Iris pigment epithelial cell (primary cell): ENCODE measurements at regions not wholly inside any gene's neighbourhood (a gene's known extent, or its start where the extent isn't known, plus 50 kb on each side); places are given as distances from the start of the nearest gene placed in this dataset.
"Not testable (repeated sequence)": the region's sequence is repeated elsewhere in the genome, so short reads cannot be mapped to it uniquely, and the experiment has no call there.

Experiments used
- DNase-seq: peaks from one replicate; pipeline ENCODE4 v3.0.0-alpha.2; 2011; ENCODE audit warnings: low read depth

DNA sequence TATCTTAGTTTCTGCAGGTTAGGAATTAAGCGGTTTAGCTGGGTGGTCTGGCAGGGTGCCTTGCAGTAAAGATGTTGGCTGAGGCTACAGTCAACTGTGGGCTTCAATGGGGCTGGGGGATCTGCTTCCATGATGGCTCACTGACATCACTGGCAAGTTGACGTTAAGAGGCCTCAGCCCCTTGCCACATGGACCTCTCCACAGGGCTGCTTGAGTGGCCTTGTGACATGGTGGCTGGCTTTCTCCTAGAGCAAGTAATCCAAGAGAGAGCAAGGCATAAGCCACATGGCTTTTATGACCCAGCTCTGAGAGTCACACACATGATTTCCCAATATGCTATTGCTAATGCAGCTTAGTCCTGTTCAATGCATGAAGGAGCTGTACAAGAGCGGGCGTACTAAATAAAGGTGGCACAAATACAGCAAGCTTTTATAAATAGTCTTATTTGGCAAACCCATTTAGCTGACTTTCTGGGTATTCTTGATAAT lies 109.1 kb downstream of the SEPTIN7 start:
- DNase-seq = no peak

GRCh38 chr7:35910621-35911020 lies 109.8 kb downstream of the SEPTIN7 start:
- not testable (repeated sequence) for DNase-seq

- not testable (repeated sequence) for DNase-seq
Measured at GRCh38 chr7:35913350-35913749, 112.5 kb downstream of the SEPTIN7 start.

DNA sequence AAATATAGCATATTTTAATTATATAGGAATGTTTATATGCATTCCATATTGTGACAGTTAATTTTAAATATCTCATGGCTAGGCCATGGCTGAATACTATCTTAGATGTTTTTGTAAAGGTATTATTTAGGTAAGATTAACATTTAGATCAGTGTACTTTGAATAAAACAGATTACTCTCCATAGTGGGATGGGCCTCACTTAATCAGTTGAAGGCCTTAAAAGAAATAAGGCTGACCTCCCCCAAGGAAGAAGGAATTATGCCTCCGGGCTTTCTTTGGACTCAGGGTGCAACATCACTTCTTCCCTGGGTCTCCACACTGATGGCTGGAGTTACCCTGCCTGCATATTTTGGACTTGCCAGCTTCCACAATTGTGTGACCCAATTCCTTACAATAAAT lies 113.4 kb downstream of the SEPTIN7 start:
- DNase-seq = not testable (repeated sequence)

- not testable (repeated sequence) for DNase-seq
Measured at GRCh38 chr7:35915247-35915955, 114.5 kb downstream of the SEPTIN7 start.

DNA sequence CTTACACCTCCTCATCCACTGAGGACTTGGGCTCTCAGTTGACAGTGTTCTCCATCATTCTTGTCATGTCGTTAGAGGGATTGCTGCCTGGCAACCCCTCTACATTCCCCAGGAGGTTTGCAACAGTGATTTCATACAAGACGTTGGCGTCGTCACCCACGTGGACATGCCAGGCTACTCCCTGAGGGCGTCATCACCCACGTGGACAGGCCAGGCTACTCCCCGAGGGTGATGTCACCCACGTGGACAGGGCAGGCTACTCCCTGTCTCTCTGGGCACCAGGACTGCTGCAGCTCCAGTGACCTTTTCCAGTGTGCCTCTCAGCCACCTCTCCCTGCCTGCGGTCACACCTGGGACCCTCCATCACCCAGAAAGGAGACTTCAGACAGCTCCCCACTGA lies 117.4 kb downstream of the SEPTIN7 start:
- DNase-seq = not testable (repeated sequence)

DNA sequence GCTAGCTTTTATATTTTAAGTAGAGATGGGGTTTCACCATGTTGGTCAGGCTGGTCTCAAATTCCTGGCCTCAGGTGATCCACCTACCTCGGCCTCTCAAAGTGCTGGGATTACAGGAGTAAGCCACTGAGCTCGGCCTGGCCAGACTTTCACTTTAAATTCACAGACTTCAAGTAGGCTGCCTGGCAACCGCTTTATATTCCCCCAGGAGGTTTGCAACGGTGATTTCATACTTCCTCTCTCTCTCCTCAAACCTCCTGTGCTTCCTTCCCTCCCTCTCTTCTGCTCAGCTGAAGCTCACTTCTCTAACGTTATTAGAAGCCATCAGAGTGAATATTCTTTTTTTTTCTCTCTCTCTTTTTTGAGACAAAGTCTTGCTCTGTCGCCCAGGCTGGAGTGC lies 118.8 kb downstream of the SEPTIN7 start:
- not testable (repeated sequence) for DNase-seq

GRCh38 chr7:35921338-35921737 lies 120.5 kb downstream of the SEPTIN7 start:
- not testable (repeated sequence) for DNase-seq

DNA sequence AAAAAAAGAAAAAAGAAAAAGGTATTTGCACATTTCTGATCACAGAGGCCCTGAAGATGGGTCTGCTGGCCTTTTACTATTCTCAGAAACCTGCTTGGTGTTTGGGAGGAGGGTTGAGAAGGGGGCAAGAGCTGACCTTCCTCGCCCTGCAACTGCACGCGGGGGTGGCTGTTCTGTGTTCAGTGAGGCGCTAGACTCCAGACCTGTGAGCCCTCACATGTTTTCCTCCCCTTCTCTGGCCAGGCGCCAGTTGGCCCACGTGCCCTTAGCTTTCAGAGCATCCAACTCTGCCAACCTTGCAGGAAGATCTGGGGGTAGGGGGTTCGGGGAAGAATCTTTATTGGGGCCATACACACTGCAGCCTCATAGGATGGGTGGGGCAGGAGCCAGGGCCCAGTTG lies 123.8 kb downstream of the SEPTIN7 start:
- not testable (repeated sequence) for DNase-seq

DNA sequence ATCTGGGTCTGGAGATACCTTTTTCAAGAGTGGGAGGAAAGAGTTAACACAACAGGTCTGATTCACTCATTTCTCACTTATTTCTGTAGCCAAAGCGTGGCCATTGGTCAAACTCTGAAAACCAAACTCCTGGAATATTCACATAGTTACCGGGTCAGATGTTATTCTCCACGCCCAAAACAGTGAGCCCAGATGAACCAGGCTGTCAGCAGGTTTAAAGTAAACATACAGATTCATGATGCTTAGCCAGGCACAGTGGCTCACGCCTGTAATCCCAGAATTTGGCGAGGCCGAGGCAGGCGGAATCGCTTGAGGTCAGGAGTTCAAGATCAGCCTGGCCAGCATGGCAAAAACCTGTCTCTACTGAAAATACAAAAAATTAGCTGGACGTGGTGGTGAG lies 126.1 kb downstream of the SEPTIN7 start:
- DNase-seq = not testable (repeated sequence)

DNA sequence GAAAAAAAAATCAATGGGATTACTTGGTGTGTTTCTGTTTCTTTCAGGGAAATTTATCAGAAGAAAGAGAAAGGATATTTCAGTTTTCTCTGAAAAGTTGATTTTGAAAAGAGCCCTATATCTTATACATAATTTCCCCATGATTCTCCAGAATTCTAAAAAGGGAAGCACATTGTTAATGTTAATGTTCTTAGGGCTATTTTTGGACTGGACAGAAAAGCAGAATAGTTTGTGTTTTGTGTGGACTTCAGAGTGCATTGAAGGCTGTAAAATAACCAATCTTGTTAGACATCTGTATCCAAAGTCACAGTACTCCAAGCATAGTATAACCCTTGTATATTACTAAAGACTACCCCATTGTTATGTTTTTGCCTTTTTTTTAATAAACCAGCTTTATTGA lies 130.3 kb downstream of the SEPTIN7 start:
- not testable (repeated sequence) for DNase-seq

GRCh38 chr7:35931551-35931950 lies 130.7 kb downstream of the SEPTIN7 start:
- DNase-seq = not testable (repeated sequence)

- not testable (repeated sequence) for DNase-seq
Measured at GRCh38 chr7:35940695-35941094, 139.8 kb downstream of the SEPTIN7 start.

DNA sequence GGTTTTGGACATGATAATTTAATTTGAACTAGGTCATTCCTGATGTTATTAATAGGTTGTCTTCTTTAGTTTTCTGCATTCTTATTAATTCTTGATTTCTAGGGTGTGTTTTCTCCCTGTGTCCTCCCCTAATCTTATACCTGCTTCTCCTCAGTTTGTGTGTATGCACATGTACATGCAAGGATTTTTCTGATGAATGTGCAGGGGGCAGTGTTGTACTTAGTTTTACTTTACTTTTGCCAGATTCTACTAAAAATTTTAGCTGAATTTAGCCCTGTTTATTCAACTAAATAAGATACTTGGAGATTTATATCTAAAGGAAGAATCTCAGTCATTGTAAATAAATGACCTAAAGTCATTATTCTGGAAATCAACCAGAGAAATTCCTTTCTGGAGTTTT lies 144.8 kb downstream of the SEPTIN7 start:
- not testable (repeated sequence) for DNase-seq

DNA sequence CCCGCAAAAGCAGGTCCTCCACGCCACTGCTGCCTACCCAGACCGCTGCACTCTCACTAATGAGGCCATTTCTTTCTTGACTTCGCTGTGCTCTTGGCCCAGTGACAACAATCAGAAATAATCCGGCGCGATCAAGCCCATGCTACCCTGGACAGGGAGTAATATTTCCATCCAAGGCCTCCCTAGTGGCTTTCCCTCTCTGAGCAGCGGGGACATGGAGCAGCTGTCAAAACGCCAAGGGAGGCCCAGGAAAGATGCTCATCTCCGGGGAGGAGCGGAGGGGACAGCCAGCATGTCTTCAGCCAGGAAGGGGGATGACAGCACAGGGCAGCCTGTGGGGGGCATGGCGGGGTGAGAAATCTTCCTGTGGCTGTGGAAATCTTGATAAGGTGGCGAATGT lies 154.9 kb downstream of the SEPTIN7 start:
- not testable (repeated sequence) for DNase-seq

DNA sequence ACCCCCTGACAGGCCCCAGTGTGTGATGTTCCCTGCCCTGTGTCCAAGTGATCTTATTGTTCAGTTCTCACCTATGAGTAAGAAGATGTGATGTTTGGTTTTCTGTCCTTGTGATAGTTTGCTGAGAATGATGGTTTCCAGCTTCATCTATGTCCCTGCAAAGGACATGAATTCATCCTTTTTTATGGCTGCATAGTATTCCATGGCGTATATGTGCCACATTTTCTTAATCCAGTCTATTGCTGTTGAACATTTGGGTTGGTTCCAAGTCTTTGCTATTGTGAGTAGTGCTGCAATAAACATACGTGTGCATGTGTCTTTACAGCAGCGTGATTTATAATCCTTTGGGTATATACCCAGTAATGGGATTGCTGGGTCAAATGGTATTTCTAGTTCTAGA lies 156.1 kb downstream of the SEPTIN7 start:
- DNase-seq = not testable (repeated sequence)

- not testable (repeated sequence) for DNase-seq
Measured at GRCh38 chr7:35961260-35961659, 160.4 kb downstream of the SEPTIN7 start.

DNA sequence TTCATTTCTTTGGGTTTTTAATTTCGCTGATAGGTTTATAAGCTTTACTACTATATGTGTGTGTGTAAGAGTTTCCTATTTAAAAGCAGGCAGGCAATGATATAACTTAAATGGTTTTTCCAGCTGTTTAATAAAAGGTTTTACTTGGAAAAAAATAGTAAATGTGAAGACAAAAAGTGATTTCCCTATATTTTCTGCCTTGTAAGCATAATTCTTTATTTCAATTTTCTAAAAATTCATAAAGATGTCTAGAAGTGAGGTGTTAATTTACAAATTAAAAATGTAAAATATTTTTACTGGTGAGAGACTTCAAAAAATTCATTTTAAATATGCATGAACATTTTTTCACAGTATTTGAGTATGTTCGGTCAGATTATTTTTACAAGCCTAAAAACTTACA lies 161.8 kb downstream of the SEPTIN7 start:
- DNase-seq = not testable (repeated sequence)

- DNase-seq = no peak
Measured at GRCh38 chr7:35967366-35968139, 166.7 kb downstream of the SEPTIN7 start.

GRCh38 chr7:35968140-35968940 lies 167.5 kb downstream of the SEPTIN7 start:
- DNase-seq = no peak

- no peak for DNase-seq
Measured at GRCh38 chr7:35969066-35969465, 168.2 kb downstream of the SEPTIN7 start.

- no peak for DNase-seq
Measured at GRCh38 chr7:35970458-35970857, 169.6 kb downstream of the SEPTIN7 start.
